HTR-8/SVneo (cell line): ENCODE measurements at regions not wholly inside any gene's neighbourhood (a gene's known extent, or its start where the extent isn't known, plus 50 kb on each side); places are given as distances from the start of the nearest gene placed in this dataset.
A peak's percentile ranks its signal among the peaks of the same experiment; 100 is the strongest.

ENCODE experiments used
- DNase-seq: peaks from one replicate; pipeline ENCODE4 v3.0.0; 2011; ENCODE audit warnings: low spot score, mixed read lengths; ENCODE audit not compliant: insufficient read length
- FAIRE-seq: peaks from 2 replicates; lab custom pipeline; 2011; peaks lifted over from hg19 to GRCh38; lab: Jason Lieb, UNC

GRCh38 chr7:46321556-46322205 lies 400.6 kb upstream of the IGFBP3 start:
- DNase-seq, result peak; percentile 33
- FAIRE-seq, result no peak

GRCh38 chr7:46320956-46321355 lies 399.9 kb upstream of the IGFBP3 start:
- FAIRE-seq, result no peak
- DNase-seq, result no peak

- FAIRE-seq, result no peak
- no peak for DNase-seq
These were observed 398.8 kb upstream of the IGFBP3 start for GRCh38 chr7:46319841-46320240.

- no peak for FAIRE-seq
- no peak for DNase-seq
These were observed 397.2 kb upstream of the IGFBP3 start for GRCh38 chr7:46318276-46318675.

- DNase-seq (no peak), FAIRE-seq (no peak)
These were observed 396.2 kb upstream of the IGFBP3 start for GRCh38 chr7:46317256-46317655.

GRCh38 chr7:46315891-46316290 lies 394.8 kb upstream of the IGFBP3 start:
- no peak for FAIRE-seq
- DNase-seq, result peak; percentile 36

GRCh38 chr7:46301677-46302076 lies 380.6 kb upstream of the IGFBP3 start:
- FAIRE-seq (no peak), DNase-seq (no peak)

- FAIRE-seq (no peak), DNase-seq (no peak)
These were observed 376.4 kb upstream of the IGFBP3 start for GRCh38 chr7:46297515-46297914.

- no peak for FAIRE-seq
- no peak for DNase-seq
These were observed 375.5 kb upstream of the IGFBP3 start for GRCh38 chr7:46296526-46296925.

- DNase-seq (no peak), FAIRE-seq (no peak)
These were observed 373.3 kb upstream of the IGFBP3 start for GRCh38 chr7:46294381-46294780.

GRCh38 chr7:46292741-46293140 lies 371.7 kb upstream of the IGFBP3 start:
- DNase-seq, result no peak
- no peak for FAIRE-seq

GRCh38 chr7:46291601-46292150 lies 370.6 kb upstream of the IGFBP3 start:
- DNase-seq, result no peak
- no peak for FAIRE-seq

- no peak for FAIRE-seq
These were observed 370.0 kb upstream of the IGFBP3 start for GRCh38 chr7:46291050-46291438.

GRCh38 chr7:46290374-46291049 lies 369.4 kb upstream of the IGFBP3 start:
- no peak for DNase-seq
- no peak for FAIRE-seq

More at GRCh38 chr7:46291050-46291438, 370.0 kb upstream of the IGFBP3 start:
- peak; percentile 18 for DNase-seq

GRCh38 chr7:46288861-46289260 lies 367.8 kb upstream of the IGFBP3 start:
- DNase-seq, result no peak
- no peak for FAIRE-seq

- FAIRE-seq, result no peak
These were observed 366.9 kb upstream of the IGFBP3 start for GRCh38 chr7:46288010-46288409.

GRCh38 chr7:46286957-46287356 lies 365.9 kb upstream of the IGFBP3 start:
- DNase-seq, result no peak
- no peak for FAIRE-seq

More at GRCh38 chr7:46288010-46288409, 366.9 kb upstream of the IGFBP3 start:
- no peak for DNase-seq

- no peak for DNase-seq
- FAIRE-seq, result no peak
These were observed 365.3 kb upstream of the IGFBP3 start for GRCh38 chr7:46286356-46286755.

- DNase-seq (no peak), FAIRE-seq (no peak)
These were observed 364.8 kb upstream of the IGFBP3 start for GRCh38 chr7:46285878-46286277.

- DNase-seq, result no peak
These were observed 362.8 kb upstream of the IGFBP3 start for GRCh38 chr7:46283852-46284251.

GRCh38 chr7:46282155-46282554 lies 361.1 kb upstream of the IGFBP3 start:
- no peak for DNase-seq
- FAIRE-seq, result no peak

More at GRCh38 chr7:46283852-46284251, 362.8 kb upstream of the IGFBP3 start:
- FAIRE-seq, result no peak

GRCh38 chr7:46281071-46281470 lies 360.0 kb upstream of the IGFBP3 start:
- DNase-seq, result no peak
- FAIRE-seq, result peak; percentile 16
